Thyroid gland (tissue), 4 donors: ENCODE measurements at regions not wholly inside any gene's neighbourhood (a gene's known extent, or its start where the extent isn't known, plus 50 kb on each side); places are given as distances from the start of the nearest gene placed in this dataset.

Source experiments
- DNase-seq, 2 donors: peaks; one replicate each; pipeline ENCODE4 v3.0.0-alpha.2; 2019
- H3K27ac ChIP-seq, 3 donors: fragments of 200-600 bp; sonication (generic); 1 replicate in 2 of 3; 2 replicates in 1 of 3; pipeline ENCODE4 v1.5.1; 2016 to 2019; ENCODE audit warnings: mild to moderate bottlenecking in 1 of 3, moderate library complexity in 1 of 3
- H3K27me3 ChIP-seq: fragments of 200-600 bp; sonication (generic); one replicate; pipeline ENCODE4 v1.5.1; 2019
- H3K36me3 ChIP-seq, 2 donors: fragments of 200-600 bp; sonication (generic); one replicate each; pipeline ENCODE4 v1.5.1; 2016 to 2019
- H3K4me1 ChIP-seq, 2 donors: fragments of 200-600 bp; sonication (generic); one replicate each; pipeline ENCODE4 v1.5.1; 2017 to 2019
- H3K4me3 ChIP-seq, 3 donors: fragments of 200-600 bp; sonication (generic); replicated peaks in 1 of 3; 1 replicate in 2 of 3; 2 replicates in 1 of 3; pipeline ENCODE4 v1.5.1; 2016; ENCODE audit warnings: mild to moderate bottlenecking in 1 of 3
- H3K9me3 ChIP-seq: fragments of 200-600 bp; sonication (generic); one replicate; pipeline ENCODE4 v1.5.1; 2017
- CTCF ChIP-seq, 6 experiments: fragments of 200-600 bp in 3 of 6; fragments of 450-650 bp in 3 of 6; sonication (generic) in 3 of 6; IDR thresholded peaks; one replicate each; pipeline ENCODE4 v1.5.1; 2016 to 2019; ENCODE audit warnings: antibody characterized with exemption in 6 of 6, mild to moderate bottlenecking in 2 of 6, inconsistent platforms in 1 of 6, moderate library complexity in 1 of 6
- POLR2A ChIP-seq, 2 donors: fragments of 450-650 bp; IDR thresholded peaks; one replicate each; pipeline ENCODE4 v1.6.1; 2017; ENCODE audit warnings: antibody characterized with exemption in 2 of 2, mild to moderate bottlenecking in 2 of 2, moderate library complexity in 1 of 2
- WGBS, 2 donors: methylation state at CpG; one replicate each; pipeline ENCODE4 v1.1.5; 2017; 5-methylcytosine and 5-hydroxymethylcytosine counted together
- intact Hi-C: fragments of 100-400 bp; cut with DNase I; formaldehyde crosslinking; loops from one replicate; pipeline ENCODE4 v1.15.1; 2023

- H3K4me3 ChIP-seq: no peak overlapping the region
- no peaks in the 10 kb centered on the region for H3K27me3 ChIP-seq
- H3K4me1 ChIP-seq: no peaks in the 10 kb centered on the region
- DNase-seq: no peak
- no peaks in the 10 kb centered on the region for H3K9me3 ChIP-seq
- H3K36me3 ChIP-seq: no peaks in the 10 kb centered on the region
- 70 to 71% methylated on average over 1 of the region's 1 CpG for WGBS, 2 donors
- intact Hi-C loops: no loop called here
- H3K27ac ChIP-seq: no peak overlapping the region
- TF ChIP-seq CTCF (IDR thresholded peaks at IDR 0.05) (no peak), POLR2A (IDR thresholded peaks at IDR 0.05) (no peak)
Observed at GRCh38 chr4:34009951-34010350, 2234.4 kb downstream of the ARAP2 start.

- H3K27me3 ChIP-seq: no peaks in the 10 kb centered on the region
- H3K27ac ChIP-seq: no peak overlapping the region
- TF ChIP-seq POLR2A (IDR thresholded peaks at IDR 0.05) (no peak), CTCF (IDR thresholded peaks at IDR 0.05) (no peak)
- no peak overlapping the region for H3K4me3 ChIP-seq
- 81% methylated on average over 6 of the region's 6 CpGs for WGBS, 2 donors
- no peaks in the 10 kb centered on the region for H3K4me1 ChIP-seq
- intact Hi-C loops: no loop called here
- no peak for DNase-seq
- H3K36me3 ChIP-seq: no peaks in the 10 kb centered on the region
- H3K9me3 ChIP-seq: no peaks in the 10 kb centered on the region
Observed at GRCh38 chr4:34010751-34011519, 2233.4 kb downstream of the ARAP2 start.

- DNase-seq: no peak
- TF ChIP-seq POLR2A (IDR thresholded peaks at IDR 0.05): no peak
Observed at GRCh38 chr4:34035225-34035624, 2209.1 kb downstream of the ARAP2 start.

GRCh38 chr4:34037280-34037679, 2207.0 kb downstream of the ARAP2 start:
- Histone ChIP-seq H3K4me1 (no peaks in the 10 kb centered on the region), H3K36me3 (no peaks in the 10 kb centered on the region), H3K4me3 (no peak overlapping the region), H3K27me3 (no peaks in the 10 kb centered on the region), H3K9me3 (no peaks in the 10 kb centered on the region), H3K27ac (no peak overlapping the region)
- TF ChIP-seq CTCF (IDR thresholded peaks at IDR 0.05) (no peak), POLR2A (IDR thresholded peaks at IDR 0.05) (no peak)
- 43 to 90% methylated on average over 1 of the region's 1 CpG for WGBS, 2 donors
- intact Hi-C loops: no loop called here
- DNase-seq: no peak

More at GRCh38 chr4:34035225-34035624, 2209.1 kb downstream of the ARAP2 start:
- no peaks in the 10 kb centered on the region for H3K36me3 ChIP-seq
- H3K9me3 ChIP-seq: no peaks in the 10 kb centered on the region
- WGBS, 2 donors: 88 to 93% methylated on average over 1 of the region's 1 CpG
- H3K4me3 ChIP-seq: no peak overlapping the region
- H3K27ac ChIP-seq: no peak overlapping the region
- intact Hi-C loops: no loop called here
- no peaks in the 10 kb centered on the region for H3K27me3 ChIP-seq
- no peaks in the 10 kb centered on the region for H3K4me1 ChIP-seq

GRCh38 chr4:34039766-34040165, 2204.5 kb downstream of the ARAP2 start:
- no peak for DNase-seq
- H3K27ac ChIP-seq: no peak overlapping the region
- H3K4me1 ChIP-seq: no peaks in the 10 kb centered on the region
- TF ChIP-seq CTCF (IDR thresholded peaks at IDR 0.05) (no peak), POLR2A (IDR thresholded peaks at IDR 0.05) (no peak)
- 95% methylated on average over 14 of the region's 14 CpGs for WGBS, 2 donors
- intact Hi-C loops: no loop called here
- H3K36me3 ChIP-seq: no peaks in the 10 kb centered on the region
- no peaks in the 10 kb centered on the region for H3K27me3 ChIP-seq
- H3K4me3 ChIP-seq: no peak overlapping the region
- H3K9me3 ChIP-seq: no peaks in the 10 kb centered on the region
